ENCODE measurements at regions not wholly inside any gene's neighbourhood (a gene's known extent, or its start where the extent isn't known, plus 50 kb on each side); places are given as distances from the start of the nearest gene placed in this dataset.

- H3K4me3 ChIP-seq (ENCODE audit: low read depth, low read length) = no peak overlapping the region
- DNase-seq (ENCODE audit: low read depth) = peak; percentile 12
- TF ChIP-seq CTCF (IDR thresholded peaks at IDR 0.05; ENCODE audit: insufficient read depth, low read depth, low read length, missing control alignments) = no peak
These were observed 400.3 kb downstream of the ICE1 start for GRCh38 chr5:5822729-5823257.

- H3K4me3 ChIP-seq (ENCODE audit: low read depth, low read length) = no peak overlapping the region
- no peak for DNase-seq (ENCODE audit: low read depth)
- no peak for TF ChIP-seq CTCF (IDR thresholded peaks at IDR 0.05; ENCODE audit: insufficient read depth, low read depth, low read length, missing control alignments)
These were observed 394.5 kb downstream of the ICE1 start for GRCh38 chr5:5816960-5817359.

- TF ChIP-seq CTCF (IDR thresholded peaks at IDR 0.05; ENCODE audit: insufficient read depth, low read depth, low read length, missing control alignments) = no peak
- no peak for DNase-seq (ENCODE audit: low read depth)
- no peak overlapping the region for H3K4me3 ChIP-seq (ENCODE audit: low read depth, low read length)
These were observed 391.0 kb downstream of the ICE1 start for GRCh38 chr5:5813441-5813840.

- H3K4me3 ChIP-seq (ENCODE audit: low read depth, low read length) = no peak overlapping the region
- TF ChIP-seq CTCF (IDR thresholded peaks at IDR 0.05; ENCODE audit: insufficient read depth, low read depth, low read length, missing control alignments) = no peak
- no peak for DNase-seq (ENCODE audit: low read depth)
These were observed 388.0 kb downstream of the ICE1 start for GRCh38 chr5:5810461-5810860.

- H3K4me3 ChIP-seq (ENCODE audit: low read depth, low read length) = no peak overlapping the region
- DNase-seq (ENCODE audit: low read depth) = no peak
- TF ChIP-seq CTCF (IDR thresholded peaks at IDR 0.05; ENCODE audit: insufficient read depth, low read depth, low read length, missing control alignments) = no peak
These were observed 383.4 kb downstream of the ICE1 start for GRCh38 chr5:5805916-5806315.

GRCh38 chr5:5804478-5805233 lies 382.2 kb downstream of the ICE1 start:
- DNase-seq (ENCODE audit: low read depth) = no peak
- no peak overlapping the region for H3K4me3 ChIP-seq (ENCODE audit: low read depth, low read length)
- TF ChIP-seq CTCF (IDR thresholded peaks at IDR 0.05; ENCODE audit: insufficient read depth, low read depth, low read length, missing control alignments) = no peak
